ENCODE measurements at regions not wholly inside any gene's neighbourhood (a gene's known extent, or its start where the extent isn't known, plus 50 kb on each side); places are given as distances from the start of the nearest gene placed in this dataset.
A peak's percentile ranks its signal among the peaks of the same experiment; 100 is the strongest.

DNA sequence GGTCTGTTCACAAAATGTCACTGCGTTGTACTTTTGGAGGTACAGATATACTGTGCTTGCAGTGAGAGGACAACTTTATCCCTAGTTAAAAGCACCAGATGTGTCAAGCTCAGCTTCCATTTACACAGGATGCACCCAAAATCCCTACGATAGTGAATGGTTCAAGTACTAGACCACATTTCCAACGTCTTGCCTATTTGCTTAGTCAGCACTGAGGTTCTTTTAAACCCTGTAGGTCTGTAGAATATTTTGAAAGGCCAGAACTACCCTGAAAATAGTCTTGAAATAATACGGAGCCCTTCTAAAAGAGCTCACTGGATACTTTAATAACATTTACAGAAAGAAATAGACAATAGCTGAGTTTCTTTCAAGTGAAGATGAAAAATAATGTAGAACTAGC is 466.1 kb downstream of the FUT8 start:
- dilution Hi-C loops (cut with HindIII; ENCODE audit: low sequenced_read_pairs, unreplicated experiment) (no loop called here), in situ Hi-C loops (cut with MboI; ENCODE audit: low sequenced_read_pairs) (no loop called here), intact Hi-C loops (cut with micrococcal nuclease) (no loop called here)
- Histone ChIP-seq H4K5ac (ENCODE audit: low read depth, low read length) (no peak overlapping the region), H4K8ac (ENCODE audit: low read depth in 2 of 2, low read length in 2 of 2) (no peak overlapping the region), H2BK5ac (ENCODE audit: low read depth, low read length, poor library complexity, severe bottlenecking) (no peak overlapping the region), H3K23ac (ENCODE audit: low read depth, low read length) (no peak overlapping the region), H3K27ac (ENCODE audit: insufficient read depth, low read length) (no peak overlapping the region), H3K27me3 (ENCODE audit: control insufficient read depth, insufficient read depth, low read length) (no peaks in the 10 kb centered on the region), H2BK120ac (ENCODE audit: low read depth, low read length) (no peak overlapping the region), H3K18ac (ENCODE audit: low read depth, low read length) (no peak overlapping the region), H4K20me1 (ENCODE audit: insufficient read depth, low read length) (no peaks in the 10 kb centered on the region), H3K4me3 (ENCODE audit: insufficient read depth, low read depth, low read length) (no peak overlapping the region), H2AK9ac (replicated peaks; ENCODE audit: low read depth, low read length, poor library complexity) (no peak overlapping the region), H3K4me1 (ENCODE audit: control insufficient read depth, insufficient read depth, low read length) (no peaks in the 10 kb centered on the region), H3K56ac (ENCODE audit: extremely low read depth, insufficient read depth, low read length) (no peak overlapping the region), H3K79me1 (ENCODE audit: low read depth in 1 of 2, low read length in 2 of 2) (no peaks in the 10 kb centered on the region), H2AFZ (replicated peaks; ENCODE audit: low read length, poor library complexity) (no peak overlapping the region), H3K4me2 (ENCODE audit: low read depth, low read length) (no peak overlapping the region), H3K4ac (ENCODE audit: low read depth, low read length) (no peak overlapping the region), H3K9ac (ENCODE audit: low read depth, low read length) (no peak overlapping the region), H4K91ac (ENCODE audit: insufficient read depth, low read depth, low read length) (no peak overlapping the region), H3K36me3 (ENCODE audit: control insufficient read depth, insufficient read depth, low read length) (no peaks in the 10 kb centered on the region), H3K9me1 (ENCODE audit: insufficient read depth, low read length) (no peaks in the 10 kb centered on the region), H3K14ac (replicated peaks; ENCODE audit: low read depth, low read length) (no peak overlapping the region), H2BK20ac (ENCODE audit: low read depth, low read length) (no peak overlapping the region), H2AK5ac (ENCODE audit: low read depth, low read length) (no peak overlapping the region), H2BK15ac (ENCODE audit: low read depth, low read length) (no peak overlapping the region), H3K9me3 (ENCODE audit: control insufficient read depth, insufficient read depth, low read length) (no peaks in the 10 kb centered on the region)
- no TSS peak for BruUV-seq (replicated peaks)
- POLR2A ChIA-PET (ENCODE audit: unreplicated experiment), result no interaction called here
- DNase-seq (no peak), ATAC-seq (ENCODE audit: low read depth) (no peak)
- CTCF ChIA-PET, result no interaction called here
- TF ChIP-seq MAZ (IDR thresholded peaks at IDR 0.05; ENCODE audit: borderline replicate concordance, low read depth, low read length) (no peak), MAFK (IDR thresholded peaks at IDR 0.05; ENCODE audit: low read depth, low read length) (peak; percentile 82), FOS (IDR thresholded peaks at IDR 0.05; ENCODE audit: low read depth, low read length) (no peak)
- TF ChIP-seq, protein P1, sequence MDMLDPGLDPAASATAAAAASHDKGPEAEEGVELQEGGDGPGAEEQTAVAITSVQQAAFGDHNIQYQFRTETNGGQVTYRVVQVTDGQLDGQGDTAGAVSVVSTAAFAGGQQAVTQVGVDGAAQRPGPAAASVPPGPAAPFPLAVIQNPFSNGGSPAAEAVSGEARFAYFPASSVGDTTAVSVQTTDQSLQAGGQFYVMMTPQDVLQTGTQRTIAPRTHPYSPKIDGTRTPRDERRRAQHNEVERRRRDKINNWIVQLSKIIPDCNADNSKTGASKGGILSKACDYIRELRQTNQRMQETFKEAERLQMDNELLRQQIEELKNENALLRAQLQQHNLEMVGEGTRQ (IDR thresholded peaks at IDR 0.05; ENCODE audit: low read depth, low read length), result no peak
- no CpG with 5 or more reads among the region's 4 CpGs for WGBS, 2 experiments (ENCODE audit: extremely low coverage in 2 of 2, insufficient read length in 1 of 2)
